Coronary artery (tissue), 2 donors: ENCODE measurements at regions not wholly inside any gene's neighbourhood (a gene's known extent, or its start where the extent isn't known, plus 50 kb on each side); places are given as distances from the start of the nearest gene placed in this dataset.

Source experiments
- DNase-seq: peaks from one replicate; pipeline ENCODE4 v3.0.0-alpha.2; 2017; ENCODE audit warnings: low spot score
- H3K27ac ChIP-seq, 2 donors: fragments of 200-600 bp; sonication (generic); one replicate each; pipeline ENCODE4 v1.5.1; 2016 to 2019
- H3K4me3 ChIP-seq: fragments of 200-600 bp; sonication (generic); 2 replicates; pipeline ENCODE4 v1.5.1; 2016; ENCODE audit warnings: mild to moderate bottlenecking, moderate library complexity
- CTCF ChIP-seq: fragments of 200-600 bp; sonication (generic); IDR thresholded peaks from one replicate; pipeline ENCODE4 v1.5.1; 2019; ENCODE audit warnings: antibody characterized with exemption

GRCh38 chr10:31646519-31646918, 282.1 kb downstream of the ARHGAP12 start:
- Histone ChIP-seq H3K4me3 (no peak overlapping the region), H3K27ac (no peak overlapping the region)
- no peak for TF ChIP-seq CTCF
- no peak for DNase-seq

- no peak for DNase-seq
- TF ChIP-seq CTCF = no peak
- Histone ChIP-seq H3K4me3 (no peak overlapping the region), H3K27ac (no peak overlapping the region)
These were observed 282.8 kb downstream of the ARHGAP12 start for GRCh38 chr10:31645786-31646185.

- no peak for DNase-seq
- Histone ChIP-seq H3K4me3 (no peak overlapping the region), H3K27ac (no peak overlapping the region)
- TF ChIP-seq CTCF = no peak
These were observed 283.5 kb downstream of the ARHGAP12 start for GRCh38 chr10:31644931-31645633.

- no peak for TF ChIP-seq CTCF
- no peak overlapping the region for H3K4me3 ChIP-seq
- H3K27ac ChIP-seq = no peak overlapping the region
- DNase-seq = no peak
These were observed 286.4 kb downstream of the ARHGAP12 start for GRCh38 chr10:31642281-31642680.

DNA sequence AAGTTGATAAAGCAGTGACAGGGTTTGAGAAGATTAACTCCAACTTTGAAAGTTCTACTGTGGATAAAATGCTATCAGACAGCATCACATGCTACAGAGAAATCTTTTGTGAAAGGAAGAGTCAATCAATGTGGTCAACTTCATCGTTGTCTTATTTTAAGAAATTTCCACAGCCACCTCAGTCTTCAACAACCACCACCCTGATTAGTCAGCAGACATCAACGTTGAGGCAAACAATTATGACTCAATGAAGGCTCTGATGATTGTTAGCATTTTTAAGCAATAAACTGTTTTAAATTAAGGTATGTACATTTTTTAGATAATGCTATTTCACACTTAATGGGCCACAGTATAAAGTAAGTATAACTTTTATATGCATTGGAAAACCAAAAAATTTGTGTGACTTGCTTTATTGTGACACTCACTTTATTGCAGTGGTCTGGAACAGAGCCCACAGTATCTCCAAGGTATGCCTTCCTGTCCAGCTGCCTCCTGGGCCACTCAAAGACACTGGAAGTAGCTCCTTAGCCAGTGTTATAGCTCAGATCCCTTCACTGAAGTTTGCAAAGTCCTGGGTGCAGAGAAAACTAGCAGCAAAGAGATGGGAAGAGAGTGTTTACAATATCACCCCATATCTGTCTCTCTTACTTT, 293.1 kb downstream of the ARHGAP12 start:
- DNase-seq = no peak
- TF ChIP-seq CTCF = no peak
- Histone ChIP-seq H3K27ac (no peak overlapping the region), H3K4me3 (no peak overlapping the region)

DNA sequence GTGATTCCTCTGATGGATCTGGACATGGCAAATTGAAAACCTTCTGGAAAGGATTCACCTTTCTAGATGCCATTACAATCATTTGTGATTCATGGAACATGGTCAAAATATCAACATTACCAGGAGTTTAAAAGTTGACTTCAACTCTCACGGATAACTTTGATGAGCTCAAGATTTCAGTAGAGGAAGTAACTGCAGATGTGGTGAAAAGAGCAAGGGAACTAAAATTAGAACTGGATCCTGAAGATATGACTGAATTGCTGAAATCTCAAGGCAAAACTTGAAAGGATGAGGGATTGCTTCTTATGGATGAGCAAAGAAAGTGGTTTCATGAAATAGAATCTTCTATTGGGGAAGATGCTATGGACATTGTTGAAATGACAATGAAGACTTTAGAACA, 293.6 kb downstream of the ARHGAP12 start:
- no peak overlapping the region for H3K4me3 ChIP-seq
- TF ChIP-seq CTCF = no peak
- DNase-seq = no peak
- no peak overlapping the region for H3K27ac ChIP-seq

GRCh38 chr10:31630861-31631567, 297.6 kb downstream of the ARHGAP12 start:
- no peak overlapping the region for H3K27ac ChIP-seq
- no peak for DNase-seq
- no peak overlapping the region for H3K4me3 ChIP-seq
- TF ChIP-seq CTCF = no peak
